K562 (cell line): ENCODE measurements at regions not wholly inside any gene's neighbourhood (a gene's known extent, or its start where the extent isn't known, plus 50 kb on each side); places are given as distances from the start of the nearest gene placed in this dataset.

Experiments
- E2F5 ChIP-seq: sonication (generic); formaldehyde crosslinking; IDR thresholded peaks from 2 replicates; pipeline ENCODE4 v1.8.0; 2022; ENCODE audit warnings: mild to moderate bottlenecking, missing genetic modification reagents
- SIN3A ChIP-seq, 2 experiments: fragments of 150-350 bp in 1 of 2; IDR thresholded peaks; 2 replicates each; pipeline ENCODE4 v1.6.1; 2011 to 2016; ENCODE audit warnings: borderline replicate concordance in 2 of 2, low read depth in 2 of 2, low read length in 2 of 2, mild to moderate bottlenecking in 2 of 2, moderate library complexity in 2 of 2; ENCODE audit not compliant: control insufficient read depth in 1 of 2
- ZBTB33 ChIP-seq: sonication (generic); formaldehyde crosslinking; IDR thresholded peaks from 2 replicates; pipeline ENCODE4 v1.8.1; 2023; ENCODE audit warnings: mild to moderate bottlenecking, missing genetic modification reagents
- ZNF280A ChIP-seq: fragments of 450-650 bp; IDR thresholded peaks from 2 replicates; pipeline ENCODE4 v1.6.1; 2018; ENCODE audit warnings: mild to moderate bottlenecking, low read depth; ENCODE audit not compliant: partially characterized antibody
- TF ChIP-seq, protein P1 (sequence below), 3 experiments: IDR thresholded peaks in 2 of 3; conservative IDR thresholded peaks in 1 of 3; 2 replicates each; pipeline ENCODE4 v1.5.1; 2011 to 2012; ENCODE audit warnings: low read length in 3 of 3, mild to moderate bottlenecking in 3 of 3, control low read depth in 2 of 3, improper control_type of control experiment in 1 of 3, inconsistent platforms in 1 of 3, low read depth in 1 of 3, mixed read lengths in 1 of 3, moderate library complexity in 1 of 3; ENCODE audit not compliant: insufficient read depth in 2 of 3

GRCh38 chr12:102736328-102736727 is 180.7 kb downstream of the PAH start:
- no peak for TF ChIP-seq ZBTB33
- TF ChIP-seq, protein P1, sequence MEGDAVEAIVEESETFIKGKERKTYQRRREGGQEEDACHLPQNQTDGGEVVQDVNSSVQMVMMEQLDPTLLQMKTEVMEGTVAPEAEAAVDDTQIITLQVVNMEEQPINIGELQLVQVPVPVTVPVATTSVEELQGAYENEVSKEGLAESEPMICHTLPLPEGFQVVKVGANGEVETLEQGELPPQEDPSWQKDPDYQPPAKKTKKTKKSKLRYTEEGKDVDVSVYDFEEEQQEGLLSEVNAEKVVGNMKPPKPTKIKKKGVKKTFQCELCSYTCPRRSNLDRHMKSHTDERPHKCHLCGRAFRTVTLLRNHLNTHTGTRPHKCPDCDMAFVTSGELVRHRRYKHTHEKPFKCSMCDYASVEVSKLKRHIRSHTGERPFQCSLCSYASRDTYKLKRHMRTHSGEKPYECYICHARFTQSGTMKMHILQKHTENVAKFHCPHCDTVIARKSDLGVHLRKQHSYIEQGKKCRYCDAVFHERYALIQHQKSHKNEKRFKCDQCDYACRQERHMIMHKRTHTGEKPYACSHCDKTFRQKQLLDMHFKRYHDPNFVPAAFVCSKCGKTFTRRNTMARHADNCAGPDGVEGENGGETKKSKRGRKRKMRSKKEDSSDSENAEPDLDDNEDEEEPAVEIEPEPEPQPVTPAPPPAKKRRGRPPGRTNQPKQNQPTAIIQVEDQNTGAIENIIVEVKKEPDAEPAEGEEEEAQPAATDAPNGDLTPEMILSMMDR (IDR thresholded peaks at IDR 0.05 in 2 of 3, conservative IDR thresholded peaks at IDR 0.05 in 1 of 3; ENCODE audit: insufficient read depth in 2 of 3, low read depth in 1 of 3, low read length in 3 of 3), result no peak
- no peak for TF ChIP-seq ZNF280A
- no peak for TF ChIP-seq E2F5 (CRISPR knock-in tag)
- TF ChIP-seq SIN3A (IDR thresholded peaks at IDR 0.05; ENCODE audit: borderline replicate concordance in 2 of 2, control insufficient read depth in 1 of 2, low read depth in 2 of 2, low read length in 2 of 2), result no peak
